HEK293 (cell line): ENCODE measurements at regions not wholly inside any gene's neighbourhood (a gene's known extent, or its start where the extent isn't known, plus 50 kb on each side); places are given as distances from the start of the nearest gene placed in this dataset.

Experiments
- CTCF ChIA-PET: fragments of 350-600 bp; formaldehyde crosslinking; extraction: SDS; loops from one replicate; lab custom pipeline; 2021; ENCODE audit warnings: antibody characterized with exemption; lab: Yijun Ruan, JAX
- POLR2A ChIA-PET: fragments of 300-600 bp; formaldehyde crosslinking; extraction: SDS; loops from one replicate; lab custom pipeline; 2020; ENCODE audit warnings: antibody characterized with exemption, inconsistent platforms; lab: Yijun Ruan, JAX
- H3K27ac ChIP-seq: fragments of 200-500 bp; sonication (Bioruptor generic); 2 replicates; pipeline ENCODE4 v1.5.1; 2014; ENCODE audit warnings: low read depth, low read length, control low read depth, inconsistent platforms; ENCODE audit errors: extremely low read depth
- H3K36me3 ChIP-seq, 2 experiments: fragments of 200-500 bp in 1 of 2; sonication (Bioruptor generic) in 1 of 2; 1 replicate in 1 of 2; 2 replicates in 1 of 2; pipeline ENCODE4 v1.5.1; 2014 to 2017; ENCODE audit warnings: inconsistent platforms in 2 of 2, low read length in 2 of 2; ENCODE audit not compliant: control insufficient read depth in 2 of 2, insufficient read depth in 1 of 2
- H3K4me1 ChIP-seq: fragments of 200-500 bp; sonication (Bioruptor generic); 2 replicates; pipeline ENCODE4 v1.5.1; 2014; ENCODE audit warnings: mild to moderate bottlenecking, low read length, inconsistent platforms; ENCODE audit not compliant: control insufficient read depth, insufficient read depth
- H3K4me3 ChIP-seq: 2 replicates; pipeline ENCODE4 v1.5.1; 2011; ENCODE audit warnings: low read depth, mild to moderate bottlenecking, control low read depth, low read length, moderate library complexity
- H3K9me3 ChIP-seq: fragments of 200-500 bp; sonication (Bioruptor generic); 2 replicates; pipeline ENCODE4 v1.5.1; 2014; ENCODE audit warnings: low read depth, low read length, inconsistent platforms; ENCODE audit not compliant: control insufficient read depth, insufficient read depth
- PBX3 ChIP-seq: sonication (generic); formaldehyde crosslinking; IDR thresholded peaks from 2 replicates; pipeline ENCODE4 v1.8.1; 2022; ENCODE audit warnings: mild to moderate bottlenecking, moderate library complexity, missing genetic modification reagents
- SCRT1 ChIP-seq: fragments of 450-650 bp; formaldehyde crosslinking; IDR thresholded peaks from 2 replicates; pipeline ENCODE4 v1.5.1; 2016; ENCODE audit warnings: missing biosample characterization, missing genetic modification characterization, borderline replicate concordance
- SP3 ChIP-seq: fragments of 450-650 bp; formaldehyde crosslinking; IDR thresholded peaks from 2 replicates; pipeline ENCODE4 v1.5.1; 2016; ENCODE audit warnings: missing biosample characterization, missing genetic modification characterization
- TCF7L2 ChIP-seq: IDR thresholded peaks from 2 replicates; pipeline ENCODE4 v1.6.1; 2011; ENCODE audit warnings: low read depth, mild to moderate bottlenecking, inconsistent platforms, low read length, moderate library complexity, borderline replicate concordance
- TRIM28 ChIP-seq: IDR thresholded peaks from 2 replicates; pipeline ENCODE4 v1.6.1; 2011; ENCODE audit warnings: low read length, control low read depth, borderline replicate concordance
- ZBTB21 ChIP-seq: fragments of 450-650 bp; formaldehyde crosslinking; IDR thresholded peaks from 2 replicates; pipeline ENCODE4 v1.5.1; 2017; ENCODE audit warnings: missing biosample characterization, missing genetic modification characterization
- ZBTB26 ChIP-seq: fragments of 450-650 bp; formaldehyde crosslinking; optimal IDR thresholded peaks from 2 replicates; pipeline ENCODE3; 2016; ENCODE audit warnings: missing biosample characterization, mild to moderate bottlenecking, missing genetic modification characterization
- ZBTB7A ChIP-seq: fragments of 450-650 bp; formaldehyde crosslinking; IDR thresholded peaks from 2 replicates; pipeline ENCODE4 v1.5.1; 2016; ENCODE audit warnings: low read depth, missing biosample characterization, missing genetic modification characterization
- ZFP37 ChIP-seq: fragments of 450-650 bp; formaldehyde crosslinking; IDR thresholded peaks from 2 replicates; pipeline ENCODE4 v1.5.1; 2016; ENCODE audit warnings: missing biosample characterization, missing genetic modification characterization
- ZFP41 ChIP-seq: fragments of 450-650 bp; formaldehyde crosslinking; IDR thresholded peaks from 2 replicates; pipeline ENCODE4 v1.5.1; 2016; ENCODE audit warnings: missing biosample characterization, missing genetic modification characterization, borderline replicate concordance
- ZNF157 ChIP-seq: fragments of 450-650 bp; formaldehyde crosslinking; IDR thresholded peaks from 2 replicates; pipeline ENCODE4 v1.5.1; 2016; ENCODE audit warnings: missing biosample characterization, missing genetic modification characterization
- ZNF223 ChIP-seq: fragments of 450-650 bp; formaldehyde crosslinking; IDR thresholded peaks from 2 replicates; pipeline ENCODE4 v1.5.1; 2016; ENCODE audit warnings: missing biosample characterization, missing genetic modification characterization
- ZNF274 ChIP-seq, 2 experiments: fragments of 200-500 bp in 1 of 2; fragments of 450-650 bp in 1 of 2; sonication (Bioruptor generic) in 1 of 2; formaldehyde crosslinking in 1 of 2; IDR thresholded peaks; 2 replicates each; pipeline versions ENCODE4 v1.5.1 to v1.6.1; 2014 to 2016; ENCODE audit warnings: borderline replicate concordance in 1 of 2, inconsistent platforms in 1 of 2, low read length in 1 of 2, missing biosample characterization in 1 of 2, missing genetic modification characterization in 1 of 2
- ZNF366 ChIP-seq: fragments of 450-650 bp; formaldehyde crosslinking; conservative IDR thresholded peaks from 2 replicates; pipeline ENCODE4 v1.5.1; 2016; ENCODE audit warnings: missing biosample characterization, missing genetic modification characterization
- ZNF37A ChIP-seq: fragments of 450-650 bp; IDR thresholded peaks from 2 replicates; pipeline ENCODE4 v1.5.1; 2018; ENCODE audit warnings: missing biosample characterization, missing genetic modification characterization
- ZNF391 ChIP-seq: fragments of 450-650 bp; formaldehyde crosslinking; IDR thresholded peaks from 2 replicates; pipeline ENCODE4 v1.5.1; 2016; ENCODE audit warnings: low read depth, missing biosample characterization, missing genetic modification characterization, borderline replicate concordance
- ZNF398 ChIP-seq: fragments of 450-650 bp; formaldehyde crosslinking; IDR thresholded peaks from 2 replicates; pipeline ENCODE4 v1.5.1; 2017; ENCODE audit warnings: missing biosample characterization, missing genetic modification characterization
- ZNF488 ChIP-seq: fragments of 450-650 bp; formaldehyde crosslinking; IDR thresholded peaks from 2 replicates; pipeline ENCODE4 v1.5.1; 2016; ENCODE audit warnings: missing biosample characterization, missing genetic modification characterization
- ZNF530 ChIP-seq: fragments of 450-650 bp; formaldehyde crosslinking; IDR thresholded peaks from 2 replicates; pipeline ENCODE4 v1.5.1; 2016; ENCODE audit warnings: low read depth, missing biosample characterization, missing genetic modification characterization
- ZNF544 ChIP-seq: fragments of 450-650 bp; formaldehyde crosslinking; IDR thresholded peaks from 2 replicates; pipeline ENCODE4 v1.5.0; 2017; ENCODE audit warnings: missing biosample characterization, missing genetic modification characterization
- ZNF600 ChIP-seq: fragments of 450-650 bp; formaldehyde crosslinking; IDR thresholded peaks from 2 replicates; pipeline ENCODE4 v1.5.1; 2016; ENCODE audit warnings: missing biosample characterization, missing genetic modification characterization
- ZNF664 ChIP-seq: fragments of 450-650 bp; formaldehyde crosslinking; IDR thresholded peaks from 2 replicates; pipeline ENCODE4 v1.5.1; 2016; ENCODE audit warnings: missing biosample characterization, missing genetic modification characterization
- ZNF747 ChIP-seq: fragments of 450-650 bp; formaldehyde crosslinking; IDR thresholded peaks from 2 replicates; pipeline ENCODE4 v1.5.1; 2016; ENCODE audit warnings: missing biosample characterization, missing genetic modification characterization
- ZNF843 ChIP-seq: fragments of 450-650 bp; formaldehyde crosslinking; IDR thresholded peaks from 2 replicates; pipeline ENCODE4 v1.5.1; 2016; ENCODE audit warnings: missing biosample characterization, missing genetic modification characterization

GRCh38 chr6:100152201-100152600 lies 158.2 kb upstream of the MCHR2 start (continued):
- TF ChIP-seq TRIM28 (no peak), PBX3 (CRISPR knock-in tag) (no peak), ZNF366 (tag by site-specific recombination) (no peak), ZNF488 (no peak), ZNF37A (tag by site-specific recombination) (no peak), ZBTB21 (no peak), SP3 (tag by site-specific recombination) (no peak), ZBTB26 (tag by site-specific recombination) (no peak), ZNF600 (no peak), ZNF747 (tag by site-specific recombination) (no peak), SCRT1 (tag by site-specific recombination) (no peak), ZNF157 (tag by site-specific recombination) (no peak), ZNF843 (no peak), ZNF223 (tag by site-specific recombination) (no peak)

- Histone ChIP-seq H3K27ac (no peak overlapping the region), H3K9me3 (no peaks in the 10 kb centered on the region), H3K4me3 (no peak overlapping the region), H3K4me1 (peaks cover 10% of the 10 kb centered on the region), H3K36me3 (peaks cover 0 to 2% of the 10 kb centered on the region in 2 experiments; a peak in 1 of 3 replicates)
- CTCF ChIA-PET: interaction anchor here (1.8 to 2.3 kb wide), 2 partner anchors 13 to 335 kb away, joined by 4 to 9 read pairs; no protein-coding TSS in a partner anchor
- TF ChIP-seq ZFP41 (no peak), ZNF398 (tag by site-specific recombination) (no peak), PBX3 (CRISPR knock-in tag) (no peak), ZNF544 (tag by site-specific recombination) (no peak), ZBTB7A (tag by site-specific recombination) (no peak), ZNF664 (tag by site-specific recombination) (no peak), ZNF488 (no peak), ZFP37 (tag by site-specific recombination) (no peak), ZNF530 (tag by site-specific recombination) (no peak), ZNF391 (tag by site-specific recombination) (no peak), ZNF274 (IDR thresholded peaks at IDR 0.05; ENCODE audit: low read length) (no peak), ZNF274 (tag by site-specific recombination; IDR thresholded peaks at IDR 0.05; ENCODE audit: borderline replicate concordance) (no peak), TCF7L2 (no peak)
- POLR2A ChIA-PET: no interaction called here
Observed at GRCh38 chr6:100144991-100145390, 151.0 kb upstream of the MCHR2 start.
